Mammary epithelial cell (primary cell): ENCODE measurements at regions not wholly inside any gene's neighbourhood (a gene's known extent, or its start where the extent isn't known, plus 50 kb on each side); places are given as distances from the start of the nearest gene placed in this dataset.

Experiments used
- CTCF ChIP-seq, 2 donors: IDR thresholded peaks in 1 of 2; conservative IDR thresholded peaks in 1 of 2; 2 replicates each; pipeline ENCODE4 v1.5.1; 2011 to 2012; ENCODE audit warnings: inconsistent platforms in 2 of 2, low read length in 2 of 2, mild to moderate bottlenecking in 2 of 2, control low read depth in 1 of 2, low read depth in 1 of 2; ENCODE audit not compliant: insufficient read depth in 1 of 2; ENCODE audit errors: extremely low read depth in 1 of 2
- EZH2 ChIP-seq: IDR thresholded peaks from 2 replicates; pipeline ENCODE4 v1.6.1; 2012; ENCODE audit warnings: low read length, inconsistent platforms, borderline replicate concordance

- TF ChIP-seq CTCF (conservative IDR thresholded peaks at IDR 0.05 in 1 of 2, IDR thresholded peaks at IDR 0.05 in 1 of 2; ENCODE audit: extremely low read depth in 1 of 2, insufficient read depth in 1 of 2, low read depth in 1 of 2, low read length in 2 of 2) (no peak), EZH2 (no peak)
These were observed 923.7 kb downstream of the SLC4A3 start for GRCh38 chr2:220550995-220551700.
